Thyroid gland (tissue), 4 donors: ENCODE measurements at regions not wholly inside any gene's neighbourhood (a gene's known extent, or its start where the extent isn't known, plus 50 kb on each side); places are given as distances from the start of the nearest gene placed in this dataset.

Source experiments
- POLR2A ChIP-seq, 2 donors: fragments of 450-650 bp; IDR thresholded peaks; one replicate each; pipeline ENCODE4 v1.6.1; 2017; ENCODE audit warnings: antibody characterized with exemption in 2 of 2, mild to moderate bottlenecking in 2 of 2, moderate library complexity in 1 of 2
- TF ChIP-seq, protein P1 (sequence below), 6 experiments: fragments of 200-600 bp in 3 of 6; fragments of 450-650 bp in 3 of 6; sonication (generic) in 3 of 6; IDR thresholded peaks; one replicate each; pipeline ENCODE4 v1.5.1; 2016 to 2019; ENCODE audit warnings: antibody characterized with exemption in 6 of 6, mild to moderate bottlenecking in 2 of 6, inconsistent platforms in 1 of 6, moderate library complexity in 1 of 6

DNA sequence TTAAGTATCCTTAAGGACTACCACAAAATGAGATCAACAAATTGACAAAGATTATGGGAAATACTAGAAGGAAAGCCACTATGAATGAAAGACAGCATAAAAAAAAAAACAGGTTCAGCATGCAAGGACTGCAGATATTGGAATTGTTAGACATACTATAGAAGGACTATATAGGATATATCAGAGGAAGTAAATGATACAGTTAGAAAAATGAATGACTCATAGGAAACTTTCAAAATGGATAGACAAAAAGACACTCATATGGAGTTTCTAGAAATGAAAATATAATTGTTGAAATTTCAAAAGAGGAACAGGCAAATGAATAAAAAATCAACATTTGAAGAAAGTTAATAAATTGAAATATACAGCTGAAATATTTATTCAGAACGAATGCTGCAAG lies 180.6 kb downstream of the PLK2 start:
- TF ChIP-seq, protein P1, sequence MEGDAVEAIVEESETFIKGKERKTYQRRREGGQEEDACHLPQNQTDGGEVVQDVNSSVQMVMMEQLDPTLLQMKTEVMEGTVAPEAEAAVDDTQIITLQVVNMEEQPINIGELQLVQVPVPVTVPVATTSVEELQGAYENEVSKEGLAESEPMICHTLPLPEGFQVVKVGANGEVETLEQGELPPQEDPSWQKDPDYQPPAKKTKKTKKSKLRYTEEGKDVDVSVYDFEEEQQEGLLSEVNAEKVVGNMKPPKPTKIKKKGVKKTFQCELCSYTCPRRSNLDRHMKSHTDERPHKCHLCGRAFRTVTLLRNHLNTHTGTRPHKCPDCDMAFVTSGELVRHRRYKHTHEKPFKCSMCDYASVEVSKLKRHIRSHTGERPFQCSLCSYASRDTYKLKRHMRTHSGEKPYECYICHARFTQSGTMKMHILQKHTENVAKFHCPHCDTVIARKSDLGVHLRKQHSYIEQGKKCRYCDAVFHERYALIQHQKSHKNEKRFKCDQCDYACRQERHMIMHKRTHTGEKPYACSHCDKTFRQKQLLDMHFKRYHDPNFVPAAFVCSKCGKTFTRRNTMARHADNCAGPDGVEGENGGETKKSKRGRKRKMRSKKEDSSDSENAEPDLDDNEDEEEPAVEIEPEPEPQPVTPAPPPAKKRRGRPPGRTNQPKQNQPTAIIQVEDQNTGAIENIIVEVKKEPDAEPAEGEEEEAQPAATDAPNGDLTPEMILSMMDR (IDR thresholded peaks at IDR 0.05) = no peak
- no peak for TF ChIP-seq POLR2A (IDR thresholded peaks at IDR 0.05)
